Activated T-helper 2 cell treated with anti-CD3 and anti-CD28 coated beads, Interferon-gamma antibody, Interleukin-2, Interleukin-4, amounts not matched to agents 10 μg/mL and 5 μg/mL and 100 μg/mL, durations not matched to agents 14 hours and 24 hours and 36 hours (primary cell): ENCODE measurements at regions not wholly inside any gene's neighbourhood (a gene's known extent, or its start where the extent isn't known, plus 50 kb on each side); places are given as distances from the start of the nearest gene placed in this dataset.
"Not testable (repeated sequence)": the region's sequence is repeated elsewhere in the genome, so short reads cannot be mapped to it uniquely, and the experiment has no call there.

Experiments used
- DNase-seq: peaks from one replicate; pipeline ENCODE4 v3.0.0; 2021; ENCODE audit warnings: low spot score
- H3K27ac Mint-ChIP-seq: one replicate; pipeline ENCODE4 v1.8.0; 2021; ENCODE audit warnings: mixed read lengths
- H3K27me3 Mint-ChIP-seq: one replicate; pipeline ENCODE4 v1.8.0; 2021; ENCODE audit warnings: low read depth, mixed read lengths
- H3K36me3 Mint-ChIP-seq: one replicate; pipeline ENCODE4 v1.8.0; 2021; ENCODE audit warnings: low read depth, mixed read lengths
- H3K4me1 Mint-ChIP-seq: one replicate; pipeline ENCODE4 v1.8.0; 2021; ENCODE audit warnings: low read depth, mixed read lengths
- H3K4me3 Mint-ChIP-seq: one replicate; pipeline ENCODE4 v1.8.0; 2021; ENCODE audit warnings: low read depth, mild to moderate bottlenecking, moderate library complexity, mixed read lengths
- H3K9me3 Mint-ChIP-seq: one replicate; pipeline ENCODE4 v1.8.0; 2021; ENCODE audit warnings: mixed read lengths
- intact Hi-C: fragments of 100-400 bp; cut with micrococcal nuclease; formaldehyde crosslinking; loops from one replicate; pipeline ENCODE4 v1.15.1; 2023

- DNase-seq, H3K9me3 Mint-ChIP-seq, H3K4me3 Mint-ChIP-seq, H3K27me3 Mint-ChIP-seq, H3K36me3 Mint-ChIP-seq, H3K4me1 Mint-ChIP-seq, intact Hi-C loops, H3K27ac Mint-ChIP-seq: not testable (repeated sequence)
Observed at GRCh38 chr2:91599000-91599399, 2907.5 kb downstream of the RPIA start.

DNA sequence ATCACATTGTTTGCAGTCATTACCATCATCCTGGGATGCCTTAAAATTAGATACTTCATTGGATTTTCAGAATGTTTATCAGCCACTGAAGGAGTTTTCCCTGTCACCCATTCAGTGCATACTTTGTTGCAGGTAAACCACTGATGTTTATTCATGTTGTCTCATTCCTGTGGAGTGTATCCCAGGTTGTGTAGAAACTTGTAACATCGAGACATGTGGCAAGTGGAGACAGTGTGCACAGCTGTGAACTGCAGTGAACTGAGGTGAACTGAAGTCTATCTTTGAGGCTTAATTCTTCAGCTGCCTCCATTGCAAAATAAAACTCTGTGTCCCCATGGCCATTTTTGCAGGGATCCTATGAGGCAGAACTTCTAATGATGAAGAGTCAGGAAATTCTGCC lies 2911.4 kb downstream of the RPIA start:
- H3K36me3 Mint-ChIP-seq, DNase-seq, H3K9me3 Mint-ChIP-seq, H3K27ac Mint-ChIP-seq, H3K4me3 Mint-ChIP-seq, H3K4me1 Mint-ChIP-seq, intact Hi-C loops, H3K27me3 Mint-ChIP-seq: not testable (repeated sequence)

DNA sequence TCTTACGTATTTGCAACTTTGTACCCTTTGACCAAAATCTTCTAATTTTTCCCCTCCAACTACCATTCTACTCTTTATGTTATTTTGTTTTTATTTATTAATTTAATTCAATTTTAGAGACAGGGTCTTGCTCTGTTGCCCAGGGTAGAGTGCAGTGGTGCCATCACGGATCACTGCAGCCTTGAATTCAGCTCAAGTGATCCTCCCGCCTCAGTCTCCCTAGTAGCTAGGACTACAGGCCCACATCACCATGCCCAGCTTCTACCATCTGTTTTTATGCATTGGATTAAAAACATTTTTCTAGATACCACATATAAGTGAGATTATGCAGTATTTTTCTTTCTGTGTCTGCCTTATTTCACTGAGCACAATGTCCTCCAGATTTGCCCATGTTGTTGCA lies 2912.5 kb downstream of the RPIA start:
- H3K27me3 Mint-ChIP-seq, H3K9me3 Mint-ChIP-seq, H3K4me3 Mint-ChIP-seq, H3K4me1 Mint-ChIP-seq, DNase-seq, H3K27ac Mint-ChIP-seq, H3K36me3 Mint-ChIP-seq, intact Hi-C loops: not testable (repeated sequence)

- H3K27me3 Mint-ChIP-seq, H3K36me3 Mint-ChIP-seq, intact Hi-C loops, H3K4me3 Mint-ChIP-seq, H3K4me1 Mint-ChIP-seq, H3K9me3 Mint-ChIP-seq, DNase-seq, H3K27ac Mint-ChIP-seq: not testable (repeated sequence)
Observed at GRCh38 chr2:91604629-91605028, 2913.2 kb downstream of the RPIA start.

- H3K4me3 Mint-ChIP-seq, DNase-seq, H3K4me1 Mint-ChIP-seq: not testable (repeated sequence)
Observed at GRCh38 chr2:91623739-91624138, 2932.3 kb downstream of the RPIA start.

DNA sequence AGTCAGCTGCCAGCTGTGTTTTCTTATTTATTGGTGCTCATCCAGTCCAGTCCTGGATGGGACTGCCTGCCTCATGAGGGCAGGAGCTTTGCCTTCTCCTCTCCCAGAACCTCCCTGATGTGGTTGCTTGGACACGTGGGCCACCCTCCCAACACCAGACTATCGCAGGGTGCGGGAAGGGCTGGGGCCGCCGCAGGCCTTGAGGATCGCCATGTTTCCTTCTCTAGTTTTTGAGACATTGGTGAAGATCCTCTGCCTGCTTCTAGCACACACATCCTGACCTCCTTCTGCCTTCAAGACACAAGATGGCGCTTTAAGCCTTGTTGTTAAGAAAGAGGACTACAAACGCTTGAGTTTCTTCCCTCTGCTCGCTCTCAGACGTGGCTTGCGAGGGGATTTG lies 2937.0 kb downstream of the RPIA start:
- H3K27me3 Mint-ChIP-seq, H3K4me3 Mint-ChIP-seq, intact Hi-C loops, H3K4me1 Mint-ChIP-seq, H3K27ac Mint-ChIP-seq, H3K9me3 Mint-ChIP-seq, DNase-seq, H3K36me3 Mint-ChIP-seq: not testable (repeated sequence)

More at GRCh38 chr2:91623739-91624138, 2932.3 kb downstream of the RPIA start:
- H3K9me3 Mint-ChIP-seq, H3K27ac Mint-ChIP-seq, H3K36me3 Mint-ChIP-seq, H3K27me3 Mint-ChIP-seq, intact Hi-C loops: not testable (repeated sequence)

DNA sequence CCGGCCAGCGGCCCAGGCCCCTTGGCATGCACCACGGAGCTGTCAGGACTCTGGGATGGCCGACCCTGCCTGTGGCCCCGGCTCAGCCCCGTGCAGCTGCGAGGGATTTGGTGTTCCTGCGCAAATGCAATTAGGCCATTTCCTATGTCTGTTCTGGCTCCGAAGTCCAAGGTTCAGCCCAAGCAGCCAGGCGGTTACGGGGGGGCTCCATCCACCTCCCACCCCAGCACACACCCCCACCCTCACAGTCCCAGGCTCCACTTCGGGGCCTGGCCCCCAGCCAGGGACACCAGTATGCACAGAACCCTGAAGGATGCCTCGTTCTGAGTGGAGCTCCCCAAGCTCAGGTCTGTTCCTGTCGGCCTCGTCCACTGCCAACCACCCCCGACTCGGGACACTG lies 2965.7 kb downstream of the RPIA start:
- H3K4me3 Mint-ChIP-seq, DNase-seq, H3K27ac Mint-ChIP-seq, H3K27me3 Mint-ChIP-seq, H3K9me3 Mint-ChIP-seq, intact Hi-C loops, H3K36me3 Mint-ChIP-seq, H3K4me1 Mint-ChIP-seq: not testable (repeated sequence)

DNA sequence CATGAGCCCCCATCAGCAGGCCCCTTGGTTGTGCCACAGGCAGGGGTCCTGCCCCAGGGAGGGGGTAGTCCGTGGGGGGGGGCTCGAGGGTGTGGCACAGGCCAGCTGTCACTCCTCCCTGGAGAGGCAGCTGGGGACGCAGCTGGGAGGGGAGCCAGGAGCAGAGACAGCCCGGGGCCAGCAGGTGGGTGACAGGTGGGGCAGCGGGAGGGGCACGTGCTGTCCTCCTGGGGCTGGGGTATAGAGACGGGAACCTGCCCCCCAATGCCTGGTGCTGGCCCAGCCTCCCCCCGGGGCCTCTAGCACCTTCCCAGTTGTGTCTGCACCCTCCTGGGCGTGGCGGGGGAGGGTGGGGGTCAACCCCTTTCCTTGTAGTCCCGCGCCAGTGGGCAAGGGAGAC lies 2966.9 kb downstream of the RPIA start:
- DNase-seq, H3K36me3 Mint-ChIP-seq, H3K4me1 Mint-ChIP-seq, intact Hi-C loops, H3K9me3 Mint-ChIP-seq, H3K27ac Mint-ChIP-seq, H3K4me3 Mint-ChIP-seq, H3K27me3 Mint-ChIP-seq: not testable (repeated sequence)

DNA sequence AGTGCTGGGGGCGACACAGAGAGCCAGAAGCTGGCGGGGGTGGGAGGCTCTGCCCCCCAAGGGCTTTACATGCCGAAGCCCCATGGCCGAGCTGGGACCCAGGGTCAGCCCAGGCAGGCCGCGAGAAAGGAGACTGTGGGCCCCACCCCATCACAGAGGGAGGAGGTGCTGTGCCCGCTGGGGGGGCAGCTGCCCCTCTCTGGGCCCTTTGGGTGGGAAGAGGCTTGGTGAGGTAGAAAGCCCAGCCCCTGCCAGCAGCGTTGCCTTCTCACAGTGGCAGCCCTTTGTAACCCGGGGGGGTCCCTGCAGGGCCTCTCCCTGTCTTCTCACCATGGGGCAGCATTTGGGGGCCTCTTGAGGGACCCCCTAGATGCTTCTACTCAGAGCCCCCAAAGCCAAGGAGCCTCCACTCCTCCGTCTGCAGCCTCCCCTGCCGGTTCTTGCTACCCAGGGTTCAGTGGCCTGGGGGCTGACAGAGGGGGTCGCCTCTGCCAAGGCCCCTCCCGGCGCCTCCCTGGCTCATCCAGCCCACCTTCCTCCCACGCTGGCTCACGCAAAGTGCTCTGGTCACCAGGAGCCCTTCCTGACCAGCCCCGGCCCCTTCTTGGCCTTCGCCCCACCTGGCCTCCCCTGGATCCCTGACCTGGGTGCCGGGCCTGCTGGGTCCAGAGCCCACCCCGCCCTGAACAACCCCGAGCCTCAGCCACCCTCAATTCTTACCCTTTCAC lies 2967.9 kb downstream of the RPIA start:
- H3K9me3 Mint-ChIP-seq, H3K4me1 Mint-ChIP-seq, intact Hi-C loops, H3K27me3 Mint-ChIP-seq, H3K36me3 Mint-ChIP-seq, DNase-seq, H3K4me3 Mint-ChIP-seq, H3K27ac Mint-ChIP-seq: not testable (repeated sequence)

DNA sequence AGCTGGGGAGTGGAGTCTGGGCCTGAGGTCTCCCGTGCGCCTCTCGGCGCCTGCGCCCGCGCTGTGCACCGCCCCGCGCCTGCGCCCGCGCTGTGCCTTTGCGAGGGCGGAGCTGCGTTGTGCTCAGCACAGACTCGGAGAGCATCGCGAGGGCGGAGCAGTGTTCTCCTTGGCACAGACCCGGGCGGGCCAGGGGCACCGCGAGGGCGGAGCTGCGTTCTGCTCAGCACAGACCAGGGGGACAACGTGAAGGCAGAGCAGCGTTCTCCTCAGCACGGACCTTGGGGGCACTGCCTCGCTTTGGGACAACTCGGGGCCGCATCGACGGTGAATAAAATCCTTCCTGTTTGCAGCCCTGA lies 2968.4 kb downstream of the RPIA start:
- not testable (repeated sequence) for H3K4me1 Mint-ChIP-seq

GRCh38 chr2:91667341-91667740 lies 2975.9 kb downstream of the RPIA start:
- DNase-seq, intact Hi-C loops, H3K27me3 Mint-ChIP-seq, H3K9me3 Mint-ChIP-seq, H3K27ac Mint-ChIP-seq, H3K4me3 Mint-ChIP-seq, H3K4me1 Mint-ChIP-seq, H3K36me3 Mint-ChIP-seq: not testable (repeated sequence)

More for the DNA sequence above, 2968.4 kb downstream of the RPIA start:
- H3K9me3 Mint-ChIP-seq, H3K36me3 Mint-ChIP-seq, H3K27ac Mint-ChIP-seq, intact Hi-C loops, DNase-seq, H3K27me3 Mint-ChIP-seq: not testable (repeated sequence)
- peak overlapping the region; percentile 58 for H3K4me3 Mint-ChIP-seq

DNA sequence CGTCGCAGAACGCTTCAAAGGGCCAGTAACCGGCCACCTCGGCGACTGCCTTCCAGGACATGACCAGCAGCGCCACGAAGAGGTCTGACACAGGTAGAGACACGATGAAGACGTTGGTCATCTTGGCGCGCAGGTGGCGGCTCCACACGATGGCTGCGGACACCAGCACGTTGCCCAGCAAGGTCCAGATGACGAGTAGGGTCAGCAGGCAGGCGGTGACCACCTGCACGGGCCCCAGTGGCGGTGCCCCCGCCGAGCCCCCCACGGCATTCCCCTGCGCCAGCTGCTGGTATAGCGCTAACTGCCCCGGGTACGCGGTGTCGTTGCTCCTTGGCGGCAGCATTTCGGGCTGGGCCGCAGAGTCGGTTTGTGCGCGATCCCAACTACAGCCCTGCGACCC lies 2994.1 kb downstream of the RPIA start:
- DNase-seq, H3K27ac Mint-ChIP-seq, H3K4me1 Mint-ChIP-seq, H3K27me3 Mint-ChIP-seq, H3K9me3 Mint-ChIP-seq, intact Hi-C loops, H3K36me3 Mint-ChIP-seq, H3K4me3 Mint-ChIP-seq: not testable (repeated sequence)

DNA sequence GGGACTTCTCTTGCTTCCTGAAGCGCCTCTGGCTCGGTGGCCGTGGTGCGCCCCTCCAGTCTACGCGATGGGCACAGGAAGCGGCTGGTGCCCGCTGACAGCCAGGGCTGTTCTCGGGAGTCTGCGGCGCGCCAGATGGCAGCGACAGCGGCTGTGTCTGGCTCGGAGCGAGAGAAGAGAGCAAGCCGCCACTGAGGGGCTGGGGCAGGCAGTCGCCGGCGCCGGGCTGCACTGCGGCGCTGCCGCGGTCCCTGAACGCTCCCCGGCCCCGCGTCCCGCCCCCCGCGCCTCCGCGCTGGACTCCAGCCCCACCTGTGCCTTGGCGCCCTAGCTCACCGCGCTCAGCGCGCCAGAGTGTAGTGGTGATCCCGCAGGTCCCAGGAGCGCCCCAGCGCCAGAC lies 2994.6 kb downstream of the RPIA start:
- H3K27me3 Mint-ChIP-seq, DNase-seq, H3K4me3 Mint-ChIP-seq, H3K4me1 Mint-ChIP-seq, intact Hi-C loops, H3K9me3 Mint-ChIP-seq, H3K36me3 Mint-ChIP-seq, H3K27ac Mint-ChIP-seq: not testable (repeated sequence)
